ENCODE measurements at regions not wholly inside any gene's neighbourhood (a gene's known extent, or its start where the extent isn't known, plus 50 kb on each side); places are given as distances from the start of the nearest gene placed in this dataset.

- no peak overlapping the region for H3K27ac ChIP-seq
- intact Hi-C loops (cut with DNase I; ENCODE audit: low total_unique reads), result no loop called here
- no peak for DNase-seq
- H3K36me3 ChIP-seq, result no peaks in the 10 kb centered on the region
- TF ChIP-seq CTCF (IDR thresholded peaks at IDR 0.05), result no peak
- no peak overlapping the region for H3K4me3 ChIP-seq
- H3K9me3 ChIP-seq, result peaks cover 0 to 10% (median 6%) of the 10 kb centered on the region in 3 donors
- H3K27me3 ChIP-seq, result peaks cover 0 to 22% of the 10 kb centered on the region in 2 donors
- H3K4me1 ChIP-seq, result peaks cover 0 to 12% (median 3%) of the 10 kb centered on the region in 4 donors
These were observed 225.1 kb downstream of the MN1 start for GRCh38 chr22:27576413-27576812.

GRCh38 chr22:27576815-27577573 is 224.6 kb downstream of the MN1 start:
- Histone ChIP-seq H3K36me3 (no peaks in the 10 kb centered on the region), H3K4me1 (peaks cover 0 to 18% (median 6%) of the 10 kb centered on the region in 4 donors), H3K27ac (no peak overlapping the region), H3K27me3 (peaks cover 0 to 18% of the 10 kb centered on the region in 2 donors), H3K9me3 (peaks cover 0 to 6% (median 5%) of the 10 kb centered on the region in 3 donors), H3K4me3 (no peak overlapping the region)
- no peak for TF ChIP-seq CTCF (IDR thresholded peaks at IDR 0.05)
- intact Hi-C loops (cut with DNase I; ENCODE audit: low total_unique reads), result no loop called here
- no peak for DNase-seq

GRCh38 chr22:27577574-27577969 is 224.0 kb downstream of the MN1 start:
- TF ChIP-seq CTCF (IDR thresholded peaks at IDR 0.05), result no peak
- Histone ChIP-seq H3K36me3 (no peaks in the 10 kb centered on the region), H3K4me1 (peaks cover 0 to 19% (median 6%) of the 10 kb centered on the region in 4 donors), H3K27ac (no peak overlapping the region), H3K9me3 (peaks cover 0 to under 1% (median 0%) of the 10 kb centered on the region in 3 donors), H3K4me3 (no peak overlapping the region), H3K27me3 (peaks cover 0 to 14% of the 10 kb centered on the region in 2 donors)
- intact Hi-C loops (cut with DNase I; ENCODE audit: low total_unique reads), result no loop called here
- DNase-seq, result no peak

- H3K27ac ChIP-seq, result no peak overlapping the region
- peaks cover 0 to 19% (median 6%) of the 10 kb centered on the region in 4 donors for H3K4me1 ChIP-seq
- H3K36me3 ChIP-seq, result no peaks in the 10 kb centered on the region
- intact Hi-C loops (cut with DNase I; ENCODE audit: low total_unique reads), result no loop called here
- TF ChIP-seq CTCF (IDR thresholded peaks at IDR 0.05), result no peak
- DNase-seq, result no peak
- no peaks in the 10 kb centered on the region for H3K9me3 ChIP-seq
- no peak overlapping the region for H3K4me3 ChIP-seq
- no peaks in the 10 kb centered on the region for H3K27me3 ChIP-seq
These were observed 222.5 kb downstream of the MN1 start for GRCh38 chr22:27578937-27579617.

GRCh38 chr22:27580311-27580897 is 221.2 kb downstream of the MN1 start:
- no peak for TF ChIP-seq CTCF (IDR thresholded peaks at IDR 0.05)
- H3K4me1 ChIP-seq, result peaks cover 0 to 19% (median 6%) of the 10 kb centered on the region in 4 donors

More at GRCh38 chr22:27580311-27580897, 221.2 kb downstream of the MN1 start:
- Histone ChIP-seq H3K36me3 (no peaks in the 10 kb centered on the region), H3K27ac (no peak overlapping the region), H3K27me3 (no peaks in the 10 kb centered on the region), H3K4me3 (no peak overlapping the region), H3K9me3 (no peaks in the 10 kb centered on the region)
- intact Hi-C loops (cut with DNase I; ENCODE audit: low total_unique reads), result no loop called here
- no peak for DNase-seq

Measured in tibial artery (tissue), 4 donors.